A549 (cell line): ENCODE measurements at regions not wholly inside any gene's neighbourhood (a gene's known extent, or its start where the extent isn't known, plus 50 kb on each side); places are given as distances from the start of the nearest gene placed in this dataset.

Experiments
- BCL3 ChIP-seq: fragments of >200 bp; sonication (Bioruptor Twin); formaldehyde crosslinking; IDR thresholded peaks from 3 replicates; pipeline ENCODE4 v1.6.1; 2016
- CBX2 ChIP-seq: fragments of 200-600 bp; sonication (generic); IDR thresholded peaks from 2 replicates; pipeline ENCODE4 v1.6.1; 2016; ENCODE audit warnings: low read depth, mild to moderate bottlenecking, borderline replicate concordance
- CTCF ChIP-seq: fragments of >200 bp; sonication (Bioruptor Twin); formaldehyde crosslinking; IDR thresholded peaks from 3 replicates; pipeline ENCODE4 v1.5.1; 2016
- FOSL2 ChIP-seq, 2 experiments: fragments of 450-650 bp in 1 of 2; fragments of >200 bp in 1 of 2; sonication (Bioruptor Twin) in 1 of 2; formaldehyde crosslinking; IDR thresholded peaks; 2 replicates each; pipeline versions ENCODE4 v1.5.0 to v1.6.1; 2016 to 2020; ENCODE audit warnings: mild to moderate bottlenecking in 1 of 2, moderate library complexity in 1 of 2
- MAFK ChIP-seq: fragments of 450-650 bp; IDR thresholded peaks from 2 replicates; pipeline ENCODE4 v1.6.1; 2014; ENCODE audit not compliant: partially characterized antibody
- MAX ChIP-seq: IDR thresholded peaks from 2 replicates; pipeline ENCODE4 v1.6.1; 2012
- PBX3 ChIP-seq: IDR thresholded peaks from 2 replicates; pipeline ENCODE4 v1.6.1; 2012
- POLR2AphosphoS2 ChIP-seq: conservative IDR thresholded peaks from 2 replicates; pipeline ENCODE4 v1.6.1; 2012; ENCODE audit warnings: low read length, improper control_type of control experiment, inconsistent platforms
- REST ChIP-seq: fragments of 200-600 bp; sonication (generic); IDR thresholded peaks from 2 replicates; pipeline ENCODE4 v1.6.1; 2016; ENCODE audit warnings: antibody characterized with exemption, mild to moderate bottlenecking, moderate library complexity
- TFCP2L1 ChIP-seq: fragments of 250-450 bp; sonication (Bioruptor Pico); IDR thresholded peaks from 2 replicates; pipeline ENCODE4 v1.5.0; 2021; ENCODE audit warnings: mild to moderate bottlenecking

GRCh38 chr16:9340526-9341256 is 249.2 kb downstream of the HAPSTR1 start:
- TF ChIP-seq PBX3 (no peak), POLR2AphosphoS2 (no peak), TFCP2L1 (CRISPR knock-in tag) (no peak), CTCF (no peak), MAFK (no peak), MAX (no peak), CBX2 (no peak), REST (peak; percentile 21; the same call in 1 of the 2 replicates), FOSL2 (IDR thresholded peaks at IDR 0.05) (no peak), FOSL2 (CRISPR knock-in tag; IDR thresholded peaks at IDR 0.05) (no peak), BCL3 (no peak)
